HL-60 (cell line): ENCODE measurements at regions not wholly inside any gene's neighbourhood (a gene's known extent, or its start where the extent isn't known, plus 50 kb on each side); places are given as distances from the start of the nearest gene placed in this dataset.

ENCODE experiments used
- DNase-seq, 2 experiments: peaks; one replicate each; pipeline ENCODE4 v3.0.0-alpha.2; 2010 to 2020; ENCODE audit warnings: low read depth in 1 of 2, low spot score in 1 of 2
- H3K27ac ChIP-seq: fragments of 250-450 bp; sonication (Bioruptor Pico); replicated peaks from 2 replicates; pipeline ENCODE4 v1.5.1; 2020; ENCODE audit warnings: mild to moderate bottlenecking, moderate library complexity
- H3K27me3 ChIP-seq: fragments of 250-450 bp; sonication (Bioruptor Pico); 2 replicates; pipeline ENCODE4 v1.5.1; 2021; ENCODE audit warnings: mild to moderate bottlenecking, moderate library complexity; ENCODE audit not compliant: insufficient read depth, poor library complexity, severe bottlenecking
- H3K4me3 ChIP-seq: replicated peaks from 2 replicates; pipeline ENCODE4 v1.5.1; 2011; ENCODE audit warnings: mild to moderate bottlenecking, control low read depth, low read length; ENCODE audit not compliant: insufficient read depth
- CTCF ChIP-seq: IDR thresholded peaks from one replicate; pipeline ENCODE4 v1.5.1; 2011; ENCODE audit warnings: low read length, control low read depth, inconsistent platforms; ENCODE audit not compliant: insufficient read depth
- GABPA ChIP-seq: IDR thresholded peaks from 2 replicates; pipeline ENCODE4 v1.6.1; 2012; ENCODE audit warnings: low read depth
- POLR2AphosphoS5 ChIP-seq: IDR thresholded peaks from 2 replicates; pipeline ENCODE4 v1.6.1; 2012; ENCODE audit warnings: low read depth
- REST ChIP-seq: IDR thresholded peaks from 2 replicates; pipeline ENCODE4 v1.6.1; 2012; ENCODE audit warnings: low read depth; ENCODE audit not compliant: insufficient replicate concordance
- SPI1 ChIP-seq: IDR thresholded peaks from 2 replicates; pipeline ENCODE4 v1.6.1; 2012; ENCODE audit warnings: low read depth, mild to moderate bottlenecking, borderline replicate concordance

GRCh38 chr13:73133531-73133930 lies 74.7 kb downstream of the KLF5 start:
- TF ChIP-seq SPI1 (no peak), POLR2AphosphoS5 (no peak), REST (no peak), GABPA (no peak), CTCF (no peak)
- no peaks in the 10 kb centered on the region for H3K27me3 ChIP-seq
- no peak overlapping the region for H3K27ac ChIP-seq
- H3K4me3 ChIP-seq = no peak overlapping the region
- DNase-seq = no peak

GRCh38 chr13:73131247-73131646 lies 72.4 kb downstream of the KLF5 start:
- no peak overlapping the region for H3K4me3 ChIP-seq
- no peak for DNase-seq
- no peaks in the 10 kb centered on the region for H3K27me3 ChIP-seq
- TF ChIP-seq CTCF (no peak), REST (no peak), SPI1 (no peak), POLR2AphosphoS5 (no peak), GABPA (no peak)
- H3K27ac ChIP-seq = no peak overlapping the region

- no peak for DNase-seq
- Histone ChIP-seq H3K27ac (no peak overlapping the region), H3K4me3 (no peak overlapping the region), H3K27me3 (no peaks in the 10 kb centered on the region)
- TF ChIP-seq CTCF (no peak), SPI1 (no peak), REST (no peak), POLR2AphosphoS5 (no peak), GABPA (no peak)
Observed at GRCh38 chr13:73129023-73129422, 70.2 kb downstream of the KLF5 start.
